Thyroid gland (tissue), 4 donors: ENCODE measurements at regions not wholly inside any gene's neighbourhood (a gene's known extent, or its start where the extent isn't known, plus 50 kb on each side); places are given as distances from the start of the nearest gene placed in this dataset.

ENCODE experiments used
- CTCF ChIP-seq, 6 experiments: fragments of 200-600 bp in 3 of 6; fragments of 450-650 bp in 3 of 6; sonication (generic) in 3 of 6; IDR thresholded peaks; one replicate each; pipeline ENCODE4 v1.5.1; 2016 to 2019; ENCODE audit warnings: antibody characterized with exemption in 6 of 6, mild to moderate bottlenecking in 2 of 6, inconsistent platforms in 1 of 6, moderate library complexity in 1 of 6
- POLR2A ChIP-seq, 2 donors: fragments of 450-650 bp; IDR thresholded peaks; one replicate each; pipeline ENCODE4 v1.6.1; 2017; ENCODE audit warnings: antibody characterized with exemption in 2 of 2, mild to moderate bottlenecking in 2 of 2, moderate library complexity in 1 of 2

- TF ChIP-seq CTCF (IDR thresholded peaks at IDR 0.05) (no peak), POLR2A (IDR thresholded peaks at IDR 0.05) (no peak)
These were observed 208.6 kb downstream of the CXCL12 start for GRCh38 chr10:44176311-44176710.
